K562 (cell line): ENCODE measurements at regions not wholly inside any gene's neighbourhood (a gene's known extent, or its start where the extent isn't known, plus 50 kb on each side); places are given as distances from the start of the nearest gene placed in this dataset.

ENCODE experiments used
- CBFB ChIP-seq: sonication (generic); formaldehyde crosslinking; IDR thresholded peaks from 2 replicates; pipeline ENCODE4 v1.4.0; 2020; ENCODE audit warnings: mild to moderate bottlenecking, missing genetic modification reagents
- PCBP2 ChIP-seq: fragments of 200-400 bp; formaldehyde crosslinking; IDR thresholded peaks from 2 replicates; pipeline ENCODE4 v1.6.1; 2018; ENCODE audit warnings: low read length, low read depth, mild to moderate bottlenecking, moderate library complexity; ENCODE audit not compliant: poor library complexity, severe bottlenecking
- TCF15 ChIP-seq: fragments of 250-450 bp; sonication (Bioruptor Pico); IDR thresholded peaks from 2 replicates; pipeline ENCODE4 v1.8.0; 2022; ENCODE audit warnings: moderate library complexity, mild to moderate bottlenecking, inconsistent platforms
- WHSC1 ChIP-seq: IDR thresholded peaks from one replicate; pipeline ENCODE4 v1.6.1; 2012; ENCODE audit warnings: low read length, control low read depth, inconsistent platforms
- ZBTB9 ChIP-seq: fragments of 450-650 bp; formaldehyde crosslinking; IDR thresholded peaks from 2 replicates; pipeline ENCODE4 v1.4.0; 2020; ENCODE audit warnings: mild to moderate bottlenecking, moderate library complexity
- TF ChIP-seq, protein P1 (sequence below): fragments of 450-650 bp; IDR thresholded peaks from 2 replicates; pipeline ENCODE4 v1.6.1; 2016; ENCODE audit warnings: mild to moderate bottlenecking, moderate library complexity
- TF ChIP-seq, protein P2 (sequence below): sonication (generic); formaldehyde crosslinking; IDR thresholded peaks from 2 replicates; pipeline ENCODE4 v1.8.0; 2022; ENCODE audit warnings: mild to moderate bottlenecking, low read depth, missing genetic modification reagents
- TF ChIP-seq, protein P3 (sequence below): sonication (generic); formaldehyde crosslinking; IDR thresholded peaks from 2 replicates; pipeline ENCODE4 v1.9.0; 2022; ENCODE audit warnings: mild to moderate bottlenecking, missing genetic modification reagents

GRCh38 chr7:153401795-153402720 lies 642.5 kb downstream of the ACTR3B start (continued):
- TF ChIP-seq, protein P1, sequence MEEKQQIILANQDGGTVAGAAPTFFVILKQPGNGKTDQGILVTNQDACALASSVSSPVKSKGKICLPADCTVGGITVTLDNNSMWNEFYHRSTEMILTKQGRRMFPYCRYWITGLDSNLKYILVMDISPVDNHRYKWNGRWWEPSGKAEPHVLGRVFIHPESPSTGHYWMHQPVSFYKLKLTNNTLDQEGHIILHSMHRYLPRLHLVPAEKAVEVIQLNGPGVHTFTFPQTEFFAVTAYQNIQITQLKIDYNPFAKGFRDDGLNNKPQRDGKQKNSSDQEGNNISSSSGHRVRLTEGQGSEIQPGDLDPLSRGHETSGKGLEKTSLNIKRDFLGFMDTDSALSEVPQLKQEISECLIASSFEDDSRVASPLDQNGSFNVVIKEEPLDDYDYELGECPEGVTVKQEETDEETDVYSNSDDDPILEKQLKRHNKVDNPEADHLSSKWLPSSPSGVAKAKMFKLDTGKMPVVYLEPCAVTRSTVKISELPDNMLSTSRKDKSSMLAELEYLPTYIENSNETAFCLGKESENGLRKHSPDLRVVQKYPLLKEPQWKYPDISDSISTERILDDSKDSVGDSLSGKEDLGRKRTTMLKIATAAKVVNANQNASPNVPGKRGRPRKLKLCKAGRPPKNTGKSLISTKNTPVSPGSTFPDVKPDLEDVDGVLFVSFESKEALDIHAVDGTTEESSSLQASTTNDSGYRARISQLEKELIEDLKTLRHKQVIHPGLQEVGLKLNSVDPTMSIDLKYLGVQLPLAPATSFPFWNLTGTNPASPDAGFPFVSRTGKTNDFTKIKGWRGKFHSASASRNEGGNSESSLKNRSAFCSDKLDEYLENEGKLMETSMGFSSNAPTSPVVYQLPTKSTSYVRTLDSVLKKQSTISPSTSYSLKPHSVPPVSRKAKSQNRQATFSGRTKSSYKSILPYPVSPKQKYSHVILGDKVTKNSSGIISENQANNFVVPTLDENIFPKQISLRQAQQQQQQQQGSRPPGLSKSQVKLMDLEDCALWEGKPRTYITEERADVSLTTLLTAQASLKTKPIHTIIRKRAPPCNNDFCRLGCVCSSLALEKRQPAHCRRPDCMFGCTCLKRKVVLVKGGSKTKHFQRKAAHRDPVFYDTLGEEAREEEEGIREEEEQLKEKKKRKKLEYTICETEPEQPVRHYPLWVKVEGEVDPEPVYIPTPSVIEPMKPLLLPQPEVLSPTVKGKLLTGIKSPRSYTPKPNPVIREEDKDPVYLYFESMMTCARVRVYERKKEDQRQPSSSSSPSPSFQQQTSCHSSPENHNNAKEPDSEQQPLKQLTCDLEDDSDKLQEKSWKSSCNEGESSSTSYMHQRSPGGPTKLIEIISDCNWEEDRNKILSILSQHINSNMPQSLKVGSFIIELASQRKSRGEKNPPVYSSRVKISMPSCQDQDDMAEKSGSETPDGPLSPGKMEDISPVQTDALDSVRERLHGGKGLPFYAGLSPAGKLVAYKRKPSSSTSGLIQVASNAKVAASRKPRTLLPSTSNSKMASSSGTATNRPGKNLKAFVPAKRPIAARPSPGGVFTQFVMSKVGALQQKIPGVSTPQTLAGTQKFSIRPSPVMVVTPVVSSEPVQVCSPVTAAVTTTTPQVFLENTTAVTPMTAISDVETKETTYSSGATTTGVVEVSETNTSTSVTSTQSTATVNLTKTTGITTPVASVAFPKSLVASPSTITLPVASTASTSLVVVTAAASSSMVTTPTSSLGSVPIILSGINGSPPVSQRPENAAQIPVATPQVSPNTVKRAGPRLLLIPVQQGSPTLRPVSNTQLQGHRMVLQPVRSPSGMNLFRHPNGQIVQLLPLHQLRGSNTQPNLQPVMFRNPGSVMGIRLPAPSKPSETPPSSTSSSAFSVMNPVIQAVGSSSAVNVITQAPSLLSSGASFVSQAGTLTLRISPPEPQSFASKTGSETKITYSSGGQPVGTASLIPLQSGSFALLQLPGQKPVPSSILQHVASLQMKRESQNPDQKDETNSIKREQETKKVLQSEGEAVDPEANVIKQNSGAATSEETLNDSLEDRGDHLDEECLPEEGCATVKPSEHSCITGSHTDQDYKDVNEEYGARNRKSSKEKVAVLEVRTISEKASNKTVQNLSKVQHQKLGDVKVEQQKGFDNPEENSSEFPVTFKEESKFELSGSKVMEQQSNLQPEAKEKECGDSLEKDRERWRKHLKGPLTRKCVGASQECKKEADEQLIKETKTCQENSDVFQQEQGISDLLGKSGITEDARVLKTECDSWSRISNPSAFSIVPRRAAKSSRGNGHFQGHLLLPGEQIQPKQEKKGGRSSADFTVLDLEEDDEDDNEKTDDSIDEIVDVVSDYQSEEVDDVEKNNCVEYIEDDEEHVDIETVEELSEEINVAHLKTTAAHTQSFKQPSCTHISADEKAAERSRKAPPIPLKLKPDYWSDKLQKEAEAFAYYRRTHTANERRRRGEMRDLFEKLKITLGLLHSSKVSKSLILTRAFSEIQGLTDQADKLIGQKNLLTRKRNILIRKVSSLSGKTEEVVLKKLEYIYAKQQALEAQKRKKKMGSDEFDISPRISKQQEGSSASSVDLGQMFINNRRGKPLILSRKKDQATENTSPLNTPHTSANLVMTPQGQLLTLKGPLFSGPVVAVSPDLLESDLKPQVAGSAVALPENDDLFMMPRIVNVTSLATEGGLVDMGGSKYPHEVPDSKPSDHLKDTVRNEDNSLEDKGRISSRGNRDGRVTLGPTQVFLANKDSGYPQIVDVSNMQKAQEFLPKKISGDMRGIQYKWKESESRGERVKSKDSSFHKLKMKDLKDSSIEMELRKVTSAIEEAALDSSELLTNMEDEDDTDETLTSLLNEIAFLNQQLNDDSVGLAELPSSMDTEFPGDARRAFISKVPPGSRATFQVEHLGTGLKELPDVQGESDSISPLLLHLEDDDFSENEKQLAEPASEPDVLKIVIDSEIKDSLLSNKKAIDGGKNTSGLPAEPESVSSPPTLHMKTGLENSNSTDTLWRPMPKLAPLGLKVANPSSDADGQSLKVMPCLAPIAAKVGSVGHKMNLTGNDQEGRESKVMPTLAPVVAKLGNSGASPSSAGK = no peak
- TF ChIP-seq, protein P2, sequence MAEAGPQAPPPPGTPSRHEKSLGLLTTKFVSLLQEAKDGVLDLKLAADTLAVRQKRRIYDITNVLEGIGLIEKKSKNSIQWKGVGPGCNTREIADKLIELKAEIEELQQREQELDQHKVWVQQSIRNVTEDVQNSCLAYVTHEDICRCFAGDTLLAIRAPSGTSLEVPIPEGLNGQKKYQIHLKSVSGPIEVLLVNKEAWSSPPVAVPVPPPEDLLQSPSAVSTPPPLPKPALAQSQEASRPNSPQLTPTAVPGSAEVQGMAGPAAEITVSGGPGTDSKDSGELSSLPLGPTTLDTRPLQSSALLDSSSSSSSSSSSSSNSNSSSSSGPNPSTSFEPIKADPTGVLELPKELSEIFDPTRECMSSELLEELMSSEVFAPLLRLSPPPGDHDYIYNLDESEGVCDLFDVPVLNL = no peak
- TF ChIP-seq TCF15 (CRISPR knock-in tag) = no peak
- TF ChIP-seq, protein P3, sequence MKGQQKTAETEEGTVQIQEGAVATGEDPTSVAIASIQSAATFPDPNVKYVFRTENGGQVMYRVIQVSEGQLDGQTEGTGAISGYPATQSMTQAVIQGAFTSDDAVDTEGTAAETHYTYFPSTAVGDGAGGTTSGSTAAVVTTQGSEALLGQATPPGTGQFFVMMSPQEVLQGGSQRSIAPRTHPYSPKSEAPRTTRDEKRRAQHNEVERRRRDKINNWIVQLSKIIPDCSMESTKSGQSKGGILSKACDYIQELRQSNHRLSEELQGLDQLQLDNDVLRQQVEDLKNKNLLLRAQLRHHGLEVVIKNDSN (CRISPR knock-in tag) = no peak
- no peak for TF ChIP-seq WHSC1
- no peak for TF ChIP-seq PCBP2
- TF ChIP-seq ZBTB9 (CRISPR knock-in tag) = no peak
- no peak for TF ChIP-seq CBFB
